ENCODE measurements at regions not wholly inside any gene's neighbourhood (a gene's known extent, or its start where the extent isn't known, plus 50 kb on each side); places are given as distances from the start of the nearest gene placed in this dataset.

- DNase-seq (ENCODE audit: low spot score in 2 of 2) = no peak
- TF ChIP-seq CTCF (IDR thresholded peaks at IDR 0.05) = no peak
- TF ChIP-seq EP300 (IDR thresholded peaks at IDR 0.05) = no peak
- TF ChIP-seq POLR2A (IDR thresholded peaks at IDR 0.05) = no peak
- TF ChIP-seq POLR2AphosphoS5 (IDR thresholded peaks at IDR 0.05) = no peak
- no peak overlapping the region for H3K4me3 ChIP-seq
- H3K27ac ChIP-seq = no peak overlapping the region
- H3K4me1 ChIP-seq = no peaks in the 10 kb centered on the region
- H3K36me3 ChIP-seq = no peaks in the 10 kb centered on the region
- no peaks in the 10 kb centered on the region for H3K9me3 ChIP-seq
- WGBS = 81% methylated on average over 16 of the region's 16 CpGs
- H3K27me3 ChIP-seq = no peaks in the 10 kb centered on the region
These were observed 60.3 kb upstream of the GRHL3 start for GRCh38 chr1:24258735-24259424.

- no peaks in the 10 kb centered on the region for H3K9me3 ChIP-seq
- no peak overlapping the region for H3K27ac ChIP-seq
- H3K4me1 ChIP-seq = no peaks in the 10 kb centered on the region
- TF ChIP-seq POLR2A (IDR thresholded peaks at IDR 0.05) (no peak), POLR2AphosphoS5 (IDR thresholded peaks at IDR 0.05) (no peak)
- no peak for DNase-seq (ENCODE audit: low spot score in 2 of 2)
- H3K4me3 ChIP-seq = no peak overlapping the region
- H3K36me3 ChIP-seq = no peaks in the 10 kb centered on the region
- WGBS = 71% methylated on average over 2 of the region's 2 CpGs
- no peaks in the 10 kb centered on the region for H3K27me3 ChIP-seq
These were observed 61.8 kb upstream of the GRHL3 start for GRCh38 chr1:24257373-24257772.

DNA sequence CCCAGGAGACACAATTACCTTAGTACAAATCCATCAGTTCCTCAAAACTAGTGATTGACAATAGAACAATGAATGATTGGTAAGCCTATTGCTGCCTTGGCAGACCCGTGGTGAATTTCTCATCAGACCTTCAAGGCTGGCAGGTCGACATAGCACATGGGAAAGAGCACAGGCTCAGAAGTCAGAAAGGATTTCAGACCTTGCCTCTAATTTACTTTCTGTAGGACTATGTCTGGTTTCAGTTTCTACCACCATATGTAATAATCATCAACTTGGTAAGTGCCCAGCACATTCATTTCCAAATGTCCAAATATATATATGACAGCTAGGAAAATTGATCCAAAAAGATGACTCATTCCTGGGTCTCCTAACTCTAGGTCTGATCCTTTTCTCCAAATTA, 62.5 kb upstream of the GRHL3 start:
- H3K9me3 ChIP-seq = no peaks in the 10 kb centered on the region
- TF ChIP-seq POLR2AphosphoS5 (IDR thresholded peaks at IDR 0.05) (no peak), POLR2A (IDR thresholded peaks at IDR 0.05) (no peak), EP300 (IDR thresholded peaks at IDR 0.05) (no peak)
- DNase-seq (ENCODE audit: low spot score in 2 of 2) = no peak
- H3K4me3 ChIP-seq = no peak overlapping the region
- no peaks in the 10 kb centered on the region for H3K36me3 ChIP-seq
- no peak overlapping the region for H3K27ac ChIP-seq
- no peaks in the 10 kb centered on the region for H3K4me1 ChIP-seq
- H3K27me3 ChIP-seq = no peaks in the 10 kb centered on the region
- WGBS = 76% methylated on average over 2 of the region's 2 CpGs

GRCh38 chr1:24255226-24255625, 63.9 kb upstream of the GRHL3 start:
- 94% methylated on average over 7 of the region's 7 CpGs for WGBS
- Histone ChIP-seq H3K4me3 (no peak overlapping the region), H3K4me1 (no peaks in the 10 kb centered on the region), H3K36me3 (no peaks in the 10 kb centered on the region), H3K27ac (no peak overlapping the region), H3K9me3 (no peaks in the 10 kb centered on the region), H3K27me3 (no peaks in the 10 kb centered on the region)
- DNase-seq (ENCODE audit: low spot score in 2 of 2) = no peak
- TF ChIP-seq CTCF (IDR thresholded peaks at IDR 0.05) (no peak), EP300 (IDR thresholded peaks at IDR 0.05) (no peak), POLR2AphosphoS5 (IDR thresholded peaks at IDR 0.05) (no peak), POLR2A (IDR thresholded peaks at IDR 0.05) (no peak)

GRCh38 chr1:24254783-24255182, 64.4 kb upstream of the GRHL3 start:
- Histone ChIP-seq H3K27me3 (no peaks in the 10 kb centered on the region), H3K36me3 (no peaks in the 10 kb centered on the region), H3K4me3 (no peak overlapping the region), H3K4me1 (no peaks in the 10 kb centered on the region), H3K9me3 (no peaks in the 10 kb centered on the region), H3K27ac (no peak overlapping the region)
- no peak for TF ChIP-seq CTCF (IDR thresholded peaks at IDR 0.05)
- TF ChIP-seq POLR2A (IDR thresholded peaks at IDR 0.05) = no peak
- TF ChIP-seq EP300 (IDR thresholded peaks at IDR 0.05) = no peak
- no peak for TF ChIP-seq POLR2AphosphoS5 (IDR thresholded peaks at IDR 0.05)
- DNase-seq (ENCODE audit: low spot score in 2 of 2) = no peak
- WGBS = 90% methylated on average over 9 of the region's 9 CpGs

GRCh38 chr1:24253571-24253970, 65.6 kb upstream of the GRHL3 start:
- no peak overlapping the region for H3K27ac ChIP-seq
- no peaks in the 10 kb centered on the region for H3K4me1 ChIP-seq
- DNase-seq (ENCODE audit: low spot score in 2 of 2) = no peak
- no peak for TF ChIP-seq EP300 (IDR thresholded peaks at IDR 0.05)
- no peak for TF ChIP-seq POLR2AphosphoS5 (IDR thresholded peaks at IDR 0.05)
- no peak for TF ChIP-seq CTCF (IDR thresholded peaks at IDR 0.05)
- TF ChIP-seq POLR2A (IDR thresholded peaks at IDR 0.05) = no peak
- no peak overlapping the region for H3K4me3 ChIP-seq
- H3K36me3 ChIP-seq = no peaks in the 10 kb centered on the region
- 100% methylated on average over 1 of the region's 6 CpGs for WGBS
- H3K27me3 ChIP-seq = no peaks in the 10 kb centered on the region
- H3K9me3 ChIP-seq = no peaks in the 10 kb centered on the region
